GM10266 (cell line): ENCODE measurements at regions not wholly inside any gene's neighbourhood (a gene's known extent, or its start where the extent isn't known, plus 50 kb on each side); places are given as distances from the start of the nearest gene placed in this dataset.

Source experiments
- DNase-seq: peaks from one replicate; pipeline ENCODE4 v3.0.0; 2012; ENCODE audit errors: extremely low spot score
- TF ChIP-seq, protein P1 (sequence below): IDR thresholded peaks from 2 replicates; pipeline ENCODE4 v1.5.1; 2012; ENCODE audit warnings: mild to moderate bottlenecking, low read depth; ENCODE audit not compliant: control insufficient read depth, insufficient read depth; ENCODE audit errors: missing control alignments

- TF ChIP-seq, protein P1, sequence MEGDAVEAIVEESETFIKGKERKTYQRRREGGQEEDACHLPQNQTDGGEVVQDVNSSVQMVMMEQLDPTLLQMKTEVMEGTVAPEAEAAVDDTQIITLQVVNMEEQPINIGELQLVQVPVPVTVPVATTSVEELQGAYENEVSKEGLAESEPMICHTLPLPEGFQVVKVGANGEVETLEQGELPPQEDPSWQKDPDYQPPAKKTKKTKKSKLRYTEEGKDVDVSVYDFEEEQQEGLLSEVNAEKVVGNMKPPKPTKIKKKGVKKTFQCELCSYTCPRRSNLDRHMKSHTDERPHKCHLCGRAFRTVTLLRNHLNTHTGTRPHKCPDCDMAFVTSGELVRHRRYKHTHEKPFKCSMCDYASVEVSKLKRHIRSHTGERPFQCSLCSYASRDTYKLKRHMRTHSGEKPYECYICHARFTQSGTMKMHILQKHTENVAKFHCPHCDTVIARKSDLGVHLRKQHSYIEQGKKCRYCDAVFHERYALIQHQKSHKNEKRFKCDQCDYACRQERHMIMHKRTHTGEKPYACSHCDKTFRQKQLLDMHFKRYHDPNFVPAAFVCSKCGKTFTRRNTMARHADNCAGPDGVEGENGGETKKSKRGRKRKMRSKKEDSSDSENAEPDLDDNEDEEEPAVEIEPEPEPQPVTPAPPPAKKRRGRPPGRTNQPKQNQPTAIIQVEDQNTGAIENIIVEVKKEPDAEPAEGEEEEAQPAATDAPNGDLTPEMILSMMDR = no peak
- no peak for DNase-seq
Observed at GRCh38 chr3:124256599-124256998, 264.7 kb upstream of the ROPN1 start.

- TF ChIP-seq, protein P1 = no peak
- DNase-seq = no peak
Observed at GRCh38 chr3:124257336-124257864, 265.5 kb upstream of the ROPN1 start.

DNA sequence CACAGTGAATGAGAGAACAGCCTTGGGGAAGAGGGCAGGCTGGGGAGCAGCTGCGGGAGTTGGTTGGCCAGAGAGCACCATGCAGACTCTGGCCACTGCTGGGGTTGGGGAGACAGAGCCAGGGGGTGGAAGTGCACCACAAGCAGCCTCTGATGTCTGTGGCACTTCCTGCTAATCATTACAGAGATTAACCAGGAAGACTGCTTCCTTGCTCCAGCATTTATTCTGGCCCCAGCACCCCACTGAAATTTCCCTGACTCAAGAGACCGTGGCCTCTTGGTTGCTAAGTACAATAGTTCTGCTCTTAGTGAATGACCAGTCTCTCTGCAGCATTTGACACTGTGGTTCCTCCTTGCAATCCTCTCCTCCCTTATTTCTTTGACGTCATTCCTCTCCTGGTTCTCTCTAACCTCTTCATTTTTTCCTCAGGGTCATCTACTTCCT lies 266.2 kb upstream of the ROPN1 start:
- DNase-seq = no peak
- TF ChIP-seq, protein P1 = no peak

DNA sequence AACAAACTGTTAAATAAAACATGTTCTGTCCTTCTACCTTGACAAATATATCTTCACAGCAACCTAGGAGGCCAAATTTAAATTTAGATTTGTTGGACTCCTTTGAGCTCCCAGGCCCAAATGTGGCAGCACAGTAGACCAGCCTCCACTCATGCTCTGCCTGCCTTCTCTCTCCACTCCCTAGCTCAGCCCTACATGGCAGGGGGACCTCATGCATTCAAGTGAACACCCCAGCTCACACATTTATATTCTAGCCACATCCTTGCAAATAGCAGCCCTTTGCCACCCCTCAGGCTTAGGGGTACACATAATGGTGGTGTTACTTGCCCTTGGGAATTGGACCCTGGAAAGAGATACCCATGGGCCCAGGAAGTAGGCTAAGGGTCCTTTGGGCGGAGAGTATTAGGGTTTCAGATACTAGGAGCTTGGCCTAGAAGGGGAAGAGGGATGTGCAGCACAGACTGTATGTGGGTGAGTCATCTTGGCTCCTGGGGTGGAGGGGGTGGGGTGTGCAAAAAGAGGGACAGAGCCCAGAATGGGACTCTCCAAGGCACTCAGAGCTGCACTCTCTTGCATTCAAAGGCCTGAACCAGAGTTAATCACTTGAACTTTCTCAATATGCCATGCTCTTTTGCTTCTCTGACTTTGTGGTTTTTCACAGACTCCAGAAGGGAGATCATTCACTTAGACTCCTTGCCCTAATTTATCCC lies 268.4 kb upstream of the ROPN1 start:
- TF ChIP-seq, protein P1 = no peak
- DNase-seq = no peak

DNA sequence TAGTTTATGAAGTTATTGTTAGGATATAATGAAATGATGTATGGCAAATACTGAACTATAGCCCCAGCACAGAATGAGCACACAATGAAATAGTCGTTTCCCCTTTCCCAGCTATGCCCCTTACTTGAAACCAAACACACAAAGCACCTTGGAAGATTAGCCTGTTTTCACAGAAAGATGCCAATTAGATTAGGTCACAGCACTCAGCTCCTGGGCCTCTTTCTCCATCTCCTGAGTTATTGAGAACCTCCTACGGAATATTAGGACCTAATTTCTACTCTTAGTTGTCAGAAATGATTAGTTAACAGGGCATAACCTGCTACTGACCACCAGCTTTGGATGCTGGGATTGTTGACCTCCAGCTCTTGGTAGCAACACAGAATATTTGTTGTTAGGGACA lies 269.4 kb upstream of the ROPN1 start:
- no peak for DNase-seq
- TF ChIP-seq, protein P1 = no peak

DNA sequence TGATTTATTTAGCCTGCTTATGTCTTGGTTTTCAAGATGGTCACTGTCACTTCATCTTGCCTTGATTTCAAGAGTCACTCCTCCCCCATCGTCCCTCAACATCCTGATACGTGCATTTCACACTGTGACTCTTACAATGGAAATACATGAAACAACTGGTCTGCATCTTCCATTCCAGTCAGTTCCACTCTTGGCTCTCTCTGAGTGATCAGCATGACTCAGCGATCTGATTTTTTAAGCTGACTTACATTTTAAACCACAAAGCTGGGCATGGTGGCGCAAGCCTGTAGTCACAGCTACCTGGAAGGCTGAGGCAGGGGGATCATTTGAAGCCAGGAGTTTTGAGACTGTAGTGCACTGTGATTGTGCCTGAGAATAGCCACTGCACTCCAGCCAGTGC lies 271.2 kb upstream of the ROPN1 start:
- no peak for DNase-seq
- TF ChIP-seq, protein P1 = no peak

- TF ChIP-seq, protein P1 = no peak
- no peak for DNase-seq
Observed at GRCh38 chr3:124264346-124264745, 272.4 kb upstream of the ROPN1 start.
